GM12873 (cell line): ENCODE measurements at regions not wholly inside any gene's neighbourhood (a gene's known extent, or its start where the extent isn't known, plus 50 kb on each side); places are given as distances from the start of the nearest gene placed in this dataset.

Source experiments
- TF ChIP-seq, protein P1 (sequence below): IDR thresholded peaks from 2 replicates; pipeline ENCODE4 v1.5.1; 2012; ENCODE audit warnings: low read depth, mild to moderate bottlenecking, moderate library complexity, low read length, control low read depth; ENCODE audit not compliant: insufficient read depth; ENCODE audit errors: missing control alignments

DNA sequence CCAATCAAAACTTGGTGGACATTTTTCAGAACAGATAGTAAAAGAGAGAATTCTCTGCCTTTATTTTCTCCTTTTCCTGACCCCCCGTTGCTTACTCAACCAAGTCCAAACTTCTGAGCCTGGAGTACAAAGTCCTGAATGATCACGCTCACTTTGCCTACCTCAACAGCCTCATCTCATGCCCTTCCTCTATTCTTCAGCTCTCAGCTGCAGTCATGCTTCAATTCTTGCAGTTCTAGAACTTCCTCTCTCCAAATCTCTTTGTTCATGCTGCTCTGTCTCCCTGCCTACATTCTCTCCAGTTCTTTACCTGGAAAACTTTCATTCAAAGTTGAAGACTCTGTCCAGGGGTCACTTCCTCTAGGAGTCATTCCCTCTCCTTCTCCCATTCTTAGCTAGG lies 398.5 kb upstream of the SLC24A2 start:
- TF ChIP-seq, protein P1, sequence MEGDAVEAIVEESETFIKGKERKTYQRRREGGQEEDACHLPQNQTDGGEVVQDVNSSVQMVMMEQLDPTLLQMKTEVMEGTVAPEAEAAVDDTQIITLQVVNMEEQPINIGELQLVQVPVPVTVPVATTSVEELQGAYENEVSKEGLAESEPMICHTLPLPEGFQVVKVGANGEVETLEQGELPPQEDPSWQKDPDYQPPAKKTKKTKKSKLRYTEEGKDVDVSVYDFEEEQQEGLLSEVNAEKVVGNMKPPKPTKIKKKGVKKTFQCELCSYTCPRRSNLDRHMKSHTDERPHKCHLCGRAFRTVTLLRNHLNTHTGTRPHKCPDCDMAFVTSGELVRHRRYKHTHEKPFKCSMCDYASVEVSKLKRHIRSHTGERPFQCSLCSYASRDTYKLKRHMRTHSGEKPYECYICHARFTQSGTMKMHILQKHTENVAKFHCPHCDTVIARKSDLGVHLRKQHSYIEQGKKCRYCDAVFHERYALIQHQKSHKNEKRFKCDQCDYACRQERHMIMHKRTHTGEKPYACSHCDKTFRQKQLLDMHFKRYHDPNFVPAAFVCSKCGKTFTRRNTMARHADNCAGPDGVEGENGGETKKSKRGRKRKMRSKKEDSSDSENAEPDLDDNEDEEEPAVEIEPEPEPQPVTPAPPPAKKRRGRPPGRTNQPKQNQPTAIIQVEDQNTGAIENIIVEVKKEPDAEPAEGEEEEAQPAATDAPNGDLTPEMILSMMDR, result no peak

GRCh38 chr9:20186823-20187222 lies 398.0 kb upstream of the SLC24A2 start:
- TF ChIP-seq, protein P1, result no peak

DNA sequence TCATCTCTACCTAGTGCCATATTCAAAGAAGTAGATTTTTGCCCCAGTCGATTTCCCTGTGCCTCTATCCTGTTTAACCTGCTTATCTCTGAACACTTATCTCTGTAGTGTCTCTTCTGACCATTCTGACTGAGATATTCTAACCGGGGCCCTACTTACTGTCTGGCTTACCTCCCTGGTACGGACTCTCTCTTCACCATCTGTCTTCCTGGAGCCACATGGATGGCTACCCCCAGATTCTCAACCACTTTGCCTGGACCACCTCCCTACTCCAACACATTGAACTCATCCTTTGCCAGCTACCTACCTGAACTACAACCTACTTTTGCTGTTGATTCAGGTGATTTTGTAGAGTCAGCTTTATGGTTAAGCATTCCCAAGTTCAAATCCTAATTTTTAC lies 397.4 kb upstream of the SLC24A2 start:
- TF ChIP-seq, protein P1, result no peak

- TF ChIP-seq, protein P1, result no peak
Measured at GRCh38 chr9:20184541-20184940, 395.7 kb upstream of the SLC24A2 start.

- TF ChIP-seq, protein P1, result no peak
Measured at GRCh38 chr9:20178679-20179078, 389.8 kb upstream of the SLC24A2 start.

- TF ChIP-seq, protein P1, result no peak
Measured at GRCh38 chr9:20178197-20178596, 389.4 kb upstream of the SLC24A2 start.

DNA sequence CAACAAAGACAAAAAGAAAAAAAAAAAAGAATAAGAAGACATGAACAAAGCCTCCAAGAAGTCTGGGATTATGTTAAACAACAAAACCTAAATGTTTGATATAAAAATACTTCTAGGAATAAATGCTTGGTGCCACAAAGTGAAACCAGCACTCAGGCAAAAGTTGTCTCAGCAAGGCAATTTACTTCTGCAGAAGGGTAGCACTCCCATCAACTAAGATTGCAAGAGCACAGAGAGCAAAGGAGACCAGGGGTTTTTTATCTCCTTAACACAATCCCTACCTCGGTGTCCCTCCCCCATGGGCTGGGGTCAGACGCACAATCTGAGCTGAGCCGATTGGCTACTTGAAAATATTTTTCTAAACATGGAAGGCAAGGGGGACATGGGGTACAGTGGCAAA lies 381.3 kb upstream of the SLC24A2 start:
- TF ChIP-seq, protein P1, result no peak
